AG08395 (cell line): ENCODE measurements at regions not wholly inside any gene's neighbourhood (a gene's known extent, or its start where the extent isn't known, plus 50 kb on each side); places are given as distances from the start of the nearest gene placed in this dataset.
A peak's percentile ranks its signal among the peaks of the same experiment; 100 is the strongest.
"Not testable (repeated sequence)": the region's sequence is repeated elsewhere in the genome, so short reads cannot be mapped to it uniquely, and the experiment has no call there.

Experiments
- DNase-seq: peaks from one replicate; pipeline ENCODE4 v3.0.0; 2012; ENCODE audit warnings: mixed read lengths, low spot score

GRCh38 chr2:235105821-235106359 is 154.1 kb downstream of the SH3BP4 start:
- no peak for DNase-seq

GRCh38 chr2:235106874-235107639 is 155.2 kb downstream of the SH3BP4 start:
- DNase-seq = peak; percentile 89

GRCh38 chr2:235107640-235107951 is 155.8 kb downstream of the SH3BP4 start:
- no peak for DNase-seq

GRCh38 chr2:235109561-235109960 is 157.7 kb downstream of the SH3BP4 start:
- DNase-seq = not testable (repeated sequence)

- DNase-seq = no peak
Observed at GRCh38 chr2:235112365-235112764, 160.5 kb downstream of the SH3BP4 start.

GRCh38 chr2:235113854-235114253 is 162.0 kb downstream of the SH3BP4 start:
- no peak for DNase-seq

- no peak for DNase-seq
Observed at GRCh38 chr2:235114286-235114685, 162.5 kb downstream of the SH3BP4 start.

GRCh38 chr2:235115521-235115920 is 163.7 kb downstream of the SH3BP4 start:
- no peak for DNase-seq

- DNase-seq = peak; percentile 54
Observed at GRCh38 chr2:235116885-235117492, 165.2 kb downstream of the SH3BP4 start.

- no peak for DNase-seq
Observed at GRCh38 chr2:235126768-235127167, 175.0 kb downstream of the SH3BP4 start.

GRCh38 chr2:235127931-235128330 is 176.1 kb downstream of the SH3BP4 start:
- DNase-seq = no peak

- no peak for DNase-seq
Observed at GRCh38 chr2:235129850-235130249, 178.0 kb downstream of the SH3BP4 start.

- no peak for DNase-seq
Observed at GRCh38 chr2:235131334-235132305, 179.8 kb downstream of the SH3BP4 start.

- no peak for DNase-seq
Observed at GRCh38 chr2:235132651-235133050, 180.8 kb downstream of the SH3BP4 start.

GRCh38 chr2:235133837-235134236 is 182.0 kb downstream of the SH3BP4 start:
- no peak for DNase-seq

- no peak for DNase-seq
Observed at GRCh38 chr2:235134420-235134819, 182.6 kb downstream of the SH3BP4 start.

GRCh38 chr2:235135195-235135965 is 183.6 kb downstream of the SH3BP4 start:
- DNase-seq = no peak

GRCh38 chr2:235135990-235136561 is 184.3 kb downstream of the SH3BP4 start:
- peak; percentile 87 for DNase-seq

- no peak for DNase-seq
Observed at GRCh38 chr2:235138339-235138738, 186.5 kb downstream of the SH3BP4 start.

GRCh38 chr2:235139956-235140800 is 188.4 kb downstream of the SH3BP4 start:
- no peak for DNase-seq

GRCh38 chr2:235140801-235141081 is 188.9 kb downstream of the SH3BP4 start:
- no peak for DNase-seq
